IMR-90 (cell line): ENCODE measurements at regions not wholly inside any gene's neighbourhood (a gene's known extent, or its start where the extent isn't known, plus 50 kb on each side); places are given as distances from the start of the nearest gene placed in this dataset.

Source experiments
- ATAC-seq: fragments of 200-7000 bp; cut with Tn5 transposase; 2 replicates; pipeline ENCODE4 v1.9.1; 2020; ENCODE audit warnings: low read depth, mild to moderate bottlenecking, moderate library complexity
- BruUV-seq: library from RNA; stranded (reverse); fragments of 400-500 nt; replicated peaks from 2 replicates; lab custom pipeline; 2021; lab: Mats Ljungman, UMichigan
- CTCF ChIA-PET: fragments of 300-600 bp; formaldehyde crosslinking; extraction: SDS; loops from one replicate; lab custom pipeline; 2021; ENCODE audit warnings: antibody characterized with exemption; lab: Yijun Ruan, JAX
- POLR2A ChIA-PET: fragments of 300-600 bp; sonication (Branson Sonifier 250); formaldehyde crosslinking; loops from one replicate; lab custom pipeline; 2022; ENCODE audit warnings: antibody characterized with exemption; ENCODE audit not compliant: unreplicated experiment; lab: Charles Lee
- DNase-seq: peaks from one replicate; pipeline ENCODE4 v3.0.0; 2013
- H2AFZ ChIP-seq: replicated peaks from 2 replicates; pipeline ENCODE3; 2013; ENCODE audit warnings: low read length, mild to moderate bottlenecking; ENCODE audit not compliant: poor library complexity
- H2AK5ac ChIP-seq: 2 replicates; pipeline ENCODE4 v1.6.1; 2013; ENCODE audit warnings: low read depth, low read length, inconsistent platforms
- H2AK9ac ChIP-seq: replicated peaks from 2 replicates; pipeline ENCODE3; 2013; ENCODE audit warnings: mild to moderate bottlenecking, low read depth, low read length, moderate library complexity; ENCODE audit not compliant: poor library complexity
- H2BK120ac ChIP-seq: 2 replicates; pipeline ENCODE4 v1.6.1; 2013; ENCODE audit warnings: low read depth, low read length, inconsistent platforms
- H2BK15ac ChIP-seq: 3 replicates; pipeline ENCODE4 v1.6.1; 2013; ENCODE audit warnings: low read depth, low read length, inconsistent platforms
- H2BK20ac ChIP-seq: 2 replicates; pipeline ENCODE4 v1.6.1; 2013; ENCODE audit warnings: low read depth, mild to moderate bottlenecking, inconsistent platforms, low read length, moderate library complexity
- H2BK5ac ChIP-seq: 2 replicates; pipeline ENCODE4 v1.6.1; 2013; ENCODE audit warnings: mild to moderate bottlenecking, low read depth, low read length, inconsistent platforms; ENCODE audit not compliant: poor library complexity, severe bottlenecking
- H3K14ac ChIP-seq: replicated peaks from 2 replicates; pipeline ENCODE4 v1.6.1; 2013; ENCODE audit warnings: low read depth, low read length, inconsistent platforms
- H3K18ac ChIP-seq: 2 replicates; pipeline ENCODE4 v1.6.1; 2013; ENCODE audit warnings: low read depth, low read length, control low read depth
- H3K23ac ChIP-seq: 2 replicates; pipeline ENCODE4 v1.6.1; 2013; ENCODE audit warnings: low read depth, low read length, inconsistent platforms
- H3K27ac ChIP-seq: 2 replicates; pipeline ENCODE4 v1.5.1; 2013; ENCODE audit warnings: mild to moderate bottlenecking, control low read depth, low read length; ENCODE audit not compliant: insufficient read depth
- H3K27me3 ChIP-seq: 2 replicates; pipeline ENCODE4 v1.6.1; 2013; ENCODE audit warnings: low read length; ENCODE audit not compliant: control insufficient read depth, insufficient read depth
- H3K36me3 ChIP-seq: 2 replicates; pipeline ENCODE4 v1.6.1; 2013; ENCODE audit warnings: low read length, mixed read lengths; ENCODE audit not compliant: control insufficient read depth, insufficient read depth
- H3K4ac ChIP-seq: 2 replicates; pipeline ENCODE4 v1.6.1; 2013; ENCODE audit warnings: low read depth, low read length, inconsistent platforms
- H3K4me1 ChIP-seq: 2 replicates; pipeline ENCODE4 v1.6.1; 2013; ENCODE audit warnings: low read length, mixed read lengths; ENCODE audit not compliant: control insufficient read depth, insufficient read depth
- H3K4me2 ChIP-seq: 2 replicates; pipeline ENCODE4 v1.6.1; 2013; ENCODE audit warnings: low read depth, mild to moderate bottlenecking, control low read depth, low read length, moderate library complexity
- H3K4me3 ChIP-seq: 2 replicates; pipeline ENCODE4 v1.5.1; 2013; ENCODE audit warnings: low read depth, mild to moderate bottlenecking, control low read depth, low read length, moderate library complexity; ENCODE audit not compliant: insufficient read depth
- H3K56ac ChIP-seq: 2 replicates; pipeline ENCODE4 v1.6.1; 2013; ENCODE audit warnings: low read length, inconsistent platforms; ENCODE audit not compliant: insufficient read depth; ENCODE audit errors: extremely low read depth
- H3K79me1 ChIP-seq, 2 experiments: 2 replicates each; pipeline ENCODE4 v1.6.1; 2013; ENCODE audit warnings: low read length in 2 of 2, inconsistent platforms in 1 of 2, low read depth in 1 of 2
- H3K9ac ChIP-seq: 2 replicates; pipeline ENCODE4 v1.6.1; 2013; ENCODE audit warnings: low read depth, low read length, control low read depth
- H3K9me1 ChIP-seq: 2 replicates; pipeline ENCODE4 v1.6.1; 2013; ENCODE audit warnings: low read length, inconsistent platforms; ENCODE audit not compliant: insufficient read depth
- H3K9me3 ChIP-seq: 2 replicates; pipeline ENCODE4 v1.6.1; 2013; ENCODE audit warnings: low read length; ENCODE audit not compliant: control insufficient read depth, insufficient read depth
- H4K20me1 ChIP-seq: 2 replicates; pipeline ENCODE4 v1.6.1; 2013; ENCODE audit warnings: low read length, inconsistent platforms; ENCODE audit not compliant: insufficient read depth
- H4K5ac ChIP-seq: 2 replicates; pipeline ENCODE4 v1.6.1; 2013; ENCODE audit warnings: mild to moderate bottlenecking, low read depth, low read length, control low read depth
- H4K8ac ChIP-seq, 2 experiments: 2 replicates each; pipeline ENCODE4 v1.6.1; 2013; ENCODE audit warnings: low read depth in 2 of 2, low read length in 2 of 2, control low read depth in 1 of 2, inconsistent platforms in 1 of 2
- H4K91ac ChIP-seq: 2 replicates; pipeline ENCODE4 v1.6.1; 2013; ENCODE audit warnings: low read depth, low read length, inconsistent platforms; ENCODE audit not compliant: insufficient read depth
- BHLHE40 ChIP-seq: fragments of 150-350 bp; IDR thresholded peaks from 2 replicates; pipeline ENCODE4 v1.6.1; 2016; ENCODE audit warnings: mild to moderate bottlenecking, low read depth, low read length
- FOS ChIP-seq: fragments of 150-350 bp; IDR thresholded peaks from 2 replicates; pipeline ENCODE4 v1.6.1; 2016; ENCODE audit warnings: low read depth, low read length
- MAFK ChIP-seq: IDR thresholded peaks from 2 replicates; pipeline ENCODE4 v1.6.1; 2012; ENCODE audit warnings: low read depth, low read length, improper control_type of control experiment
- MAZ ChIP-seq: IDR thresholded peaks from 2 replicates; pipeline ENCODE4 v1.6.1; 2012; ENCODE audit warnings: low read depth, mild to moderate bottlenecking, low read length, improper control_type of control experiment, moderate library complexity, borderline replicate concordance
- MXI1 ChIP-seq: IDR thresholded peaks from 2 replicates; pipeline ENCODE4 v1.6.1; 2012; ENCODE audit warnings: low read depth, mild to moderate bottlenecking, low read length, moderate library complexity, borderline replicate concordance
- NFE2L2 ChIP-seq: fragments of 150-350 bp; IDR thresholded peaks from 2 replicates; pipeline ENCODE4 v1.6.1; 2016; ENCODE audit warnings: low read depth, mild to moderate bottlenecking, low read length
- POLR2A ChIP-seq: IDR thresholded peaks from 2 replicates; pipeline ENCODE4 v1.6.1; 2012; ENCODE audit warnings: mild to moderate bottlenecking, low read depth, low read length
- RCOR1 ChIP-seq: IDR thresholded peaks from 2 replicates; pipeline ENCODE4 v1.6.1; 2012; ENCODE audit warnings: mild to moderate bottlenecking, low read length, improper control_type of control experiment; ENCODE audit not compliant: insufficient replicate concordance
- RFX5 ChIP-seq: IDR thresholded peaks from 2 replicates; pipeline ENCODE4 v1.8.0; 2012; ENCODE audit warnings: low read depth, mild to moderate bottlenecking, low read length, moderate library complexity
- USF2 ChIP-seq: fragments of 150-350 bp; IDR thresholded peaks from 2 replicates; pipeline ENCODE4 v1.6.1; 2017; ENCODE audit warnings: mild to moderate bottlenecking, antibody characterized with exemption, low read length, low read depth
- WGBS, 2 experiments: methylation state at CpG; one replicate each; pipeline versions ENCODE4 v1.1.5 to v1.1.7; 2013; ENCODE audit warnings: missing lambda C conversion rate in 2 of 2; ENCODE audit not compliant: insufficient read length in 1 of 2; ENCODE audit errors: extremely low coverage in 2 of 2; 5-methylcytosine and 5-hydroxymethylcytosine counted together
- dilution Hi-C: fragments of 300-500 bp; cut with HindIII; formaldehyde crosslinking; loops from one replicate; pipeline ENCODE4 v1.14.3; 2018; ENCODE audit warnings: low sequenced_read_pairs; ENCODE audit not compliant: unreplicated experiment
- in situ Hi-C: fragments of 300-500 bp; cut with MboI; formaldehyde crosslinking; loops from 3 replicates; pipeline ENCODE4 v1.14.3; 2019; ENCODE audit warnings: low sequenced_read_pairs, inconsistent platforms, mixed read lengths
- intact Hi-C: fragments of 100-400 bp; cut with micrococcal nuclease; formaldehyde crosslinking; loops from 2 replicates; pipeline ENCODE4 v1.10.0; 2022

GRCh38 chr11:44379141-44380008, 69.4 kb upstream of the ALX4 start (continued):
- no peak for TF ChIP-seq BHLHE40

- no peak overlapping the region for H2AK5ac ChIP-seq
- in situ Hi-C loops (no loop called here), intact Hi-C loops (no loop called here), dilution Hi-C loops (no loop called here)
- H3K4me3 ChIP-seq: no peak overlapping the region
- no CpG with 5 or more reads among the region's 3 CpGs for WGBS, 2 experiments
- no peak overlapping the region for H4K5ac ChIP-seq
- no peak for ATAC-seq
- ChIA-PET POLR2A (no interaction called here), CTCF (no interaction called here)
- no peak overlapping the region for H2AFZ ChIP-seq
- H3K4me1 ChIP-seq: no peaks in the 10 kb centered on the region
- no peak overlapping the region for H3K27ac ChIP-seq
- H3K14ac ChIP-seq: no peak overlapping the region
- no peak overlapping the region for H2BK15ac ChIP-seq
- H3K4ac ChIP-seq: no peak overlapping the region
- no peak overlapping the region for H2AK9ac ChIP-seq
- no peak overlapping the region for H2BK5ac ChIP-seq
- H2BK120ac ChIP-seq: no peak overlapping the region
- no peak overlapping the region for H3K9ac ChIP-seq
- no TSS peak for BruUV-seq
- no peak overlapping the region for H4K91ac ChIP-seq
- H3K79me1 ChIP-seq: no peaks in the 10 kb centered on the region
- H2BK20ac ChIP-seq: no peak overlapping the region
- H3K36me3 ChIP-seq: no peaks in the 10 kb centered on the region
- no peak overlapping the region for H3K23ac ChIP-seq
- H3K27me3 ChIP-seq: peaks cover 4% of the 10 kb centered on the region
- no peak for DNase-seq
- H4K20me1 ChIP-seq: no peaks in the 10 kb centered on the region
- H3K56ac ChIP-seq: no peak overlapping the region
- no peak overlapping the region for H4K8ac ChIP-seq
- H3K9me1 ChIP-seq: no peaks in the 10 kb centered on the region
- TF ChIP-seq USF2: no peak
- no peak for TF ChIP-seq NFE2L2
- no peak for TF ChIP-seq FOS
- TF ChIP-seq RCOR1: no peak
- no peak for TF ChIP-seq RFX5
- TF ChIP-seq MAFK: no peak
- TF ChIP-seq MXI1: no peak
- no peak for TF ChIP-seq POLR2A
- no peak for TF ChIP-seq MAZ
- no peak overlapping the region for H3K4me2 ChIP-seq
- no peaks in the 10 kb centered on the region for H3K9me3 ChIP-seq
- no peak overlapping the region for H3K18ac ChIP-seq
Measured at GRCh38 chr11:44380009-44380313, 70.0 kb upstream of the ALX4 start.
